GM23338 (cell line): ENCODE measurements at regions not wholly inside any gene's neighbourhood (a gene's known extent, or its start where the extent isn't known, plus 50 kb on each side); places are given as distances from the start of the nearest gene placed in this dataset.

Experiments used
- ATAC-seq: fragments of 200-7000 bp; cut with Tn5 transposase; 3 replicates; pipeline ENCODE4 v1.9.1; 2020
- DNase-seq: peaks from one replicate; pipeline ENCODE4 v3.0.0-alpha.2; 2015; ENCODE audit warnings: low spot score
- H2AFZ ChIP-seq: fragments of 200-600 bp; sonication (generic); 2 replicates; pipeline ENCODE4 v1.8.0; 2016; ENCODE audit warnings: antibody characterized with exemption, mild to moderate bottlenecking, moderate library complexity
- H3F3A ChIP-seq: fragments of 200-600 bp; sonication (generic); replicated peaks from 2 replicates; pipeline ENCODE4 v1.8.0; 2017; ENCODE audit warnings: antibody characterized with exemption, mixed run types, low read depth
- H3K27ac ChIP-seq: fragments of 200-600 bp; sonication (generic); 2 replicates; pipeline ENCODE4 v1.6.1; 2016; ENCODE audit warnings: low read depth
- H3K27me3 ChIP-seq: fragments of 200-600 bp; sonication (generic); 2 replicates; pipeline ENCODE4 v1.8.0; 2016; ENCODE audit warnings: mild to moderate bottlenecking, mixed run types, moderate library complexity; ENCODE audit not compliant: insufficient read depth
- H3K36me3 ChIP-seq: fragments of 200-600 bp; sonication (generic); 2 replicates; pipeline ENCODE4 v1.8.0; 2016; ENCODE audit warnings: mild to moderate bottlenecking; ENCODE audit not compliant: insufficient read depth
- H3K4me1 ChIP-seq: fragments of 200-600 bp; sonication (generic); 2 replicates; pipeline ENCODE4 v1.8.0; 2016; ENCODE audit warnings: mild to moderate bottlenecking, moderate library complexity; ENCODE audit not compliant: insufficient read depth
- H3K4me2 ChIP-seq: fragments of 200-600 bp; sonication (generic); 2 replicates; pipeline ENCODE4 v1.7.1; 2017; ENCODE audit warnings: mixed run types
- H3K4me3 ChIP-seq: fragments of 200-600 bp; sonication (generic); 2 replicates; pipeline ENCODE4 v1.6.1; 2016; ENCODE audit warnings: mixed run types
- H3K79me2 ChIP-seq: fragments of 200-600 bp; sonication (generic); replicated peaks from 2 replicates; pipeline ENCODE4 v1.8.0; 2017; ENCODE audit warnings: mild to moderate bottlenecking; ENCODE audit not compliant: insufficient read depth
- H3K9me2 ChIP-seq: fragments of 200-600 bp; sonication (generic); 2 replicates; pipeline ENCODE4 v1.8.0; 2017; ENCODE audit not compliant: insufficient read depth
- H4K20me1 ChIP-seq: fragments of 200-600 bp; sonication (generic); replicated peaks from 2 replicates; pipeline ENCODE4 v1.8.0; 2017; ENCODE audit warnings: mild to moderate bottlenecking; ENCODE audit not compliant: insufficient read depth
- H3K27ac Mint-ChIP-seq: 2 replicates; pipeline ENCODE4 v1.8.0; 2020; ENCODE audit warnings: inconsistent platforms, mild to moderate bottlenecking, moderate library complexity, mixed read lengths
- H3K27me3 Mint-ChIP-seq: 3 replicates; pipeline ENCODE4 v1.8.0; 2022; ENCODE audit warnings: low read depth, mild to moderate bottlenecking, moderate library complexity, mixed read lengths, inconsistent platforms; ENCODE audit not compliant: insufficient read depth, poor library complexity
- H3K36me3 Mint-ChIP-seq: 3 replicates; pipeline ENCODE4 v1.8.0; 2021; ENCODE audit warnings: low read depth, mild to moderate bottlenecking, inconsistent platforms, moderate library complexity, mixed read lengths
- H3K4me1 Mint-ChIP-seq: 3 replicates; pipeline ENCODE4 v1.8.0; 2020; ENCODE audit warnings: mild to moderate bottlenecking, inconsistent platforms, mixed read lengths
- H3K4me3 Mint-ChIP-seq: 3 replicates; pipeline ENCODE4 v1.8.0; 2021; ENCODE audit warnings: moderate library complexity, mild to moderate bottlenecking, inconsistent platforms, mixed read lengths
- H3K9me3 Mint-ChIP-seq: 3 replicates; pipeline ENCODE4 v1.8.0; 2020; ENCODE audit warnings: moderate library complexity, mild to moderate bottlenecking, inconsistent platforms, mixed read lengths
- CREB1 ChIP-seq: fragments of 250-450 bp; sonication (Bioruptor Pico); IDR thresholded peaks from 2 replicates; pipeline ENCODE4 v1.5.0; 2020; ENCODE audit warnings: low read depth, mild to moderate bottlenecking, moderate library complexity
- CTCF ChIP-seq, 2 experiments: fragments of 200-600 bp in 1 of 2; sonication (generic) in 1 of 2; conservative IDR thresholded peaks; 2 replicates each; pipeline versions ENCODE4 v1.5.1 to v1.6.1; 2016 to 2017; ENCODE audit warnings: antibody characterized with exemption in 2 of 2, low read depth in 2 of 2, mild to moderate bottlenecking in 2 of 2, moderate library complexity in 1 of 2
- EZH2 ChIP-seq: fragments of 200-600 bp; sonication (generic); IDR thresholded peaks from one replicate; pipeline ENCODE4 v1.8.0; 2017; ENCODE audit warnings: antibody characterized with exemption, mild to moderate bottlenecking, low read depth; ENCODE audit not compliant: unreplicated experiment
- EZH2phosphoT487 ChIP-seq: fragments of 200-600 bp; sonication (generic); IDR thresholded peaks from one replicate; pipeline ENCODE4 v1.8.1; 2018; ENCODE audit warnings: antibody characterized with exemption; ENCODE audit not compliant: unreplicated experiment
- JUNB ChIP-seq: IDR thresholded peaks from one replicate; pipeline ENCODE4 v1.6.1; 2016; ENCODE audit warnings: antibody characterized with exemption; ENCODE audit not compliant: unreplicated experiment
- NANOG ChIP-seq: IDR thresholded peaks from 2 replicates; pipeline ENCODE4 v1.6.1; 2016; ENCODE audit warnings: antibody characterized with exemption, borderline replicate concordance
- POLR2AphosphoS5 ChIP-seq: IDR thresholded peaks from 2 replicates; pipeline ENCODE4 v1.6.1; 2016; ENCODE audit warnings: antibody characterized with exemption, low read depth
- REST ChIP-seq: IDR thresholded peaks from one replicate; pipeline ENCODE4 v1.6.1; 2018; ENCODE audit warnings: antibody characterized with exemption; ENCODE audit not compliant: unreplicated experiment
- STAT1 ChIP-seq: IDR thresholded peaks from one replicate; pipeline ENCODE4 v1.6.1; 2016; ENCODE audit warnings: antibody characterized with exemption; ENCODE audit not compliant: unreplicated experiment
- ZNF114 ChIP-seq: fragments of 250-450 bp; sonication (Bioruptor Pico); IDR thresholded peaks from 2 replicates; pipeline ENCODE4 v1.5.0; 2020; ENCODE audit warnings: mild to moderate bottlenecking, moderate library complexity
- ZNF331 ChIP-seq: fragments of 250-450 bp; sonication (Bioruptor Pico); IDR thresholded peaks from 2 replicates; pipeline ENCODE4 v1.5.0; 2020; ENCODE audit warnings: low read depth, mild to moderate bottlenecking, moderate library complexity
- TF ChIP-seq, protein P1 (sequence below): IDR thresholded peaks from 2 replicates; pipeline ENCODE4 v1.6.1; 2016; ENCODE audit warnings: antibody characterized with exemption
- TF ChIP-seq, protein P2 (sequence below): fragments of 250-450 bp; sonication (Bioruptor Pico); IDR thresholded peaks from 2 replicates; pipeline ENCODE4 v1.5.0; 2020; ENCODE audit warnings: mild to moderate bottlenecking, moderate library complexity

DNA sequence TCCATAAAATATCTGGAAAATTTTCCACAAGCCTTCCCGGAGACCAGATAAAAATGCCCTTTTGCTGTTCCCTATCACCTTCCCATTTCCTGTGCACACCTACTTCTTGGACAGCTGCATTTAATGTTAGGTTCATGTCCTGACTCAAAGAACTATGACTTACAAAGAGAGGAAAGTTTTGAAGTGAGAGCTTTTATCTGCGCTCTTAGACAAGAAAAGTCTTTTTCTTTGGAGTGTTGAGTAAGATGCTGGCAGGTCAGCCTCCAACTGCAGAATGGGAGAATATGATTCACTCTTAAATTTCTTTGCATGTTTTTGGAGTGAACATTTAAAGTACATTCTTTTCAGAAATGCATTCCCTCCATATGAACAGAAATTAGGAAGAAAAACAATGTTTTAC, 147.3 kb upstream of the DPH6 start:
- Histone ChIP-seq H3K79me2 (no peaks in the 10 kb centered on the region), H3K4me3 (no peak overlapping the region), H3K27ac (no peak overlapping the region), H3K4me2 (no peak overlapping the region), H3K4me1 (peaks cover 14% of the 10 kb centered on the region), H3K36me3 (no peaks in the 10 kb centered on the region), H4K20me1 (no peaks in the 10 kb centered on the region), H3K9me2 (no peaks in the 10 kb centered on the region), H3F3A (no peaks in the 10 kb centered on the region), H3K27me3 (no peaks in the 10 kb centered on the region), H2AFZ (no peak overlapping the region)
- H3K27ac Mint-ChIP-seq, result no peak overlapping the region
- H3K4me1 Mint-ChIP-seq, result peaks cover 24% of the 10 kb centered on the region
- DNase-seq (no peak), ATAC-seq (no peak)
- TF ChIP-seq NANOG (no peak), CREB1 (CRISPR knock-in tag) (no peak), EZH2phosphoT487 (no peak), JUNB (no peak), STAT1 (no peak), POLR2AphosphoS5 (no peak), EZH2 (no peak), CTCF (conservative IDR thresholded peaks at IDR 0.05; ENCODE audit: low read depth in 2 of 2) (no peak), REST (no peak), ZNF331 (CRISPR knock-in tag) (no peak), ZNF114 (CRISPR knock-in tag) (no peak)
- TF ChIP-seq, protein P1, sequence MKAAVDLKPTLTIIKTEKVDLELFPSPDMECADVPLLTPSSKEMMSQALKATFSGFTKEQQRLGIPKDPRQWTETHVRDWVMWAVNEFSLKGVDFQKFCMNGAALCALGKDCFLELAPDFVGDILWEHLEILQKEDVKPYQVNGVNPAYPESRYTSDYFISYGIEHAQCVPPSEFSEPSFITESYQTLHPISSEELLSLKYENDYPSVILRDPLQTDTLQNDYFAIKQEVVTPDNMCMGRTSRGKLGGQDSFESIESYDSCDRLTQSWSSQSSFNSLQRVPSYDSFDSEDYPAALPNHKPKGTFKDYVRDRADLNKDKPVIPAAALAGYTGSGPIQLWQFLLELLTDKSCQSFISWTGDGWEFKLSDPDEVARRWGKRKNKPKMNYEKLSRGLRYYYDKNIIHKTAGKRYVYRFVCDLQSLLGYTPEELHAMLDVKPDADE, result no peak
- TF ChIP-seq, protein P2, sequence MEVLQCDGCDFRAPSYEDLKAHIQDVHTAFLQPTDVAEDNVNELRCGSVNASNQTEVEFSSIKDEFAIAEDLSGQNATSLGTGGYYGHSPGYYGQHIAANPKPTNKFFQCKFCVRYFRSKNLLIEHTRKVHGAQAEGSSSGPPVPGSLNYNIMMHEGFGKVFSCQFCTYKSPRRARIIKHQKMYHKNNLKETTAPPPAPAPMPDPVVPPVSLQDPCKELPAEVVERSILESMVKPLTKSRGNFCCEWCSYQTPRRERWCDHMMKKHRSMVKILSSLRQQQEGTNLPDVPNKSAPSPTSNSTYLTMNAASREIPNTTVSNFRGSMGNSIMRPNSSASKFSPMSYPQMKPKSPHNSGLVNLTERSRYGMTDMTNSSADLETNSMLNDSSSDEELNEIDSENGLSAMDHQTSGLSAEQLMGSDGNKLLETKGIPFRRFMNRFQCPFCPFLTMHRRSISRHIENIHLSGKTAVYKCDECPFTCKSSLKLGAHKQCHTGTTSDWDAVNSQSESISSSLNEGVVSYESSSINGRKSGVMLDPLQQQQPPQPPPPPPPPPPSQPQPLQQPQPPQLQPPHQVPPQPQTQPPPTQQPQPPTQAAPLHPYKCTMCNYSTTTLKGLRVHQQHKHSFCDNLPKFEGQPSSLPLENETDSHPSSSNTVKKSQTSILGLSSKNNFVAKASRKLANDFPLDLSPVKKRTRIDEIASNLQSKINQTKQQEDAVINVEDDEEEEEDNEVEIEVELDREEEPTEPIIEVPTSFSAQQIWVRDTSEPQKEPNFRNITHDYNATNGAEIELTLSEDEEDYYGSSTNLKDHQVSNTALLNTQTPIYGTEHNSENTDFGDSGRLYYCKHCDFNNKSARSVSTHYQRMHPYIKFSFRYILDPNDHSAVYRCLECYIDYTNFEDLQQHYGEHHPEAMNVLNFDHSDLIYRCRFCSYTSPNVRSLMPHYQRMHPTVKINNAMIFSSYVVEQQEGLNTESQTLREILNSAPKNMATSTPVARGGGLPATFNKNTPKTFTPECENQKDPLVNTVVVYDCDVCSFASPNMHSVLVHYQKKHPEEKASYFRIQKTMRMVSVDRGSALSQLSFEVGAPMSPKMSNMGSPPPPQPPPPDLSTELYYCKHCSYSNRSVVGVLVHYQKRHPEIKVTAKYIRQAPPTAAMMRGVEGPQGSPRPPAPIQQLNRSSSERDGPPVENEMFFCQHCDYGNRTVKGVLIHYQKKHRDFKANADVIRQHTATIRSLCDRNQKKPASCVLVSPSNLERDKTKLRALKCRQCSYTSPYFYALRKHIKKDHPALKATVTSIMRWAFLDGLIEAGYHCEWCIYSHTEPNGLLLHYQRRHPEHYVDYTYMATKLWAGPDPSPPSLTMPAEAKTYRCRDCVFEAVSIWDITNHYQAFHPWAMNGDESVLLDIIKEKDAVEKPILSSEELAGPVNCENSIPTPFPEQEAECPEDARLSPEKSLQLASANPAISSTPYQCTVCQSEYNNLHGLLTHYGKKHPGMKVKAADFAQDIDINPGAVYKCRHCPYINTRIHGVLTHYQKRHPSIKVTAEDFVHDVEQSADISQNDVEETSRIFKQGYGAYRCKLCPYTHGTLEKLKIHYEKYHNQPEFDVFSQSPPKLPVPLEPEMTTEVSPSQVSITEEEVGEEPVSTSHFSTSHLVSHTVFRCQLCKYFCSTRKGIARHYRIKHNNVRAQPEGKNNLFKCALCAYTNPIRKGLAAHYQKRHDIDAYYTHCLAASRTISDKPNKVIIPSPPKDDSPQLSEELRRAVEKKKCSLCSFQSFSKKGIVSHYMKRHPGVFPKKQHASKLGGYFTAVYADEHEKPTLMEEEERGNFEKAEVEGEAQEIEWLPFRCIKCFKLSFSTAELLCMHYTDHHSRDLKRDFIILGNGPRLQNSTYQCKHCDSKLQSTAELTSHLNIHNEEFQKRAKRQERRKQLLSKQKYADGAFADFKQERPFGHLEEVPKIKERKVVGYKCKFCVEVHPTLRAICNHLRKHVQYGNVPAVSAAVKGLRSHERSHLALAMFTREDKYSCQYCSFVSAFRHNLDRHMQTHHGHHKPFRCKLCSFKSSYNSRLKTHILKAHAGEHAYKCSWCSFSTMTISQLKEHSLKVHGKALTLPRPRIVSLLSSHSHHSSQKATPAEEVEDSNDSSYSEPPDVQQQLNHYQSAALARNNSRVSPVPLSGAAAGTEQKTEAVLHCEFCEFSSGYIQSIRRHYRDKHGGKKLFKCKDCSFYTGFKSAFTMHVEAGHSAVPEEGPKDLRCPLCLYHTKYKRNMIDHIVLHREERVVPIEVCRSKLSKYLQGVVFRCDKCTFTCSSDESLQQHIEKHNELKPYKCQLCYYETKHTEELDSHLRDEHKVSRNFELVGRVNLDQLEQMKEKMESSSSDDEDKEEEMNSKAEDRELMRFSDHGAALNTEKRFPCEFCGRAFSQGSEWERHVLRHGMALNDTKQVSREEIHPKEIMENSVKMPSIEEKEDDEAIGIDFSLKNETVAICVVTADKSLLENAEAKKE (CRISPR knock-in tag), result no peak
- H3K36me3 Mint-ChIP-seq, result no peaks in the 10 kb centered on the region
- H3K27me3 Mint-ChIP-seq, result no peaks in the 10 kb centered on the region
- no peaks in the 10 kb centered on the region for H3K9me3 Mint-ChIP-seq
- no peak overlapping the region for H3K4me3 Mint-ChIP-seq
